ENCODE measurements at regions not wholly inside any gene's neighbourhood (a gene's known extent, or its start where the extent isn't known, plus 50 kb on each side); places are given as distances from the start of the nearest gene placed in this dataset.

DNA sequence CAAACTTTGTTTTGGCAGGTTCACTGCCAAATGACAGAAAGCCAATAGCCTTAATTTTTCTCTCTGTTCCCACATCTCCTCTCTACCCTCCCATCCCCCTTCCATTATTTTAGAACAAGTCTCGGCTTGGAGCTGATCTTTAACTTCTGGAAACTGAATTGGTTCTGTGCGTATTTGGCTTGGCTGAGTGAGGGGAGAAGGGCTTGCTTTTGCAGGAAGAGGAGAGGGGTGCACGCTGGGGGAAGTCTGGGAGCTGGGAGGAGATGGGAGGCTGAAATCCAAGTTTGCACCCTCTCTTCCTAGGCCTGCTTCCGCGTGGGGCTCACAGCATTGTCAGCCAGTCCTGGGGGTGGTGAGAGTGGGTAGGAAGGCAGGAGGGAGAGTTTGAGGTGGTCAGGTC lies 176.1 kb upstream of the SPRED2 start:
- DNase-seq (ENCODE audit: unreplicated experiment) = no peak
- intact Hi-C loops (cut with micrococcal nuclease) = no loop called here
- Mint-ChIP-seq H3K27me3 (ENCODE audit: insufficient read depth, unreplicated experiment) (no peaks in the 10 kb centered on the region), H3K4me3 (ENCODE audit: unreplicated experiment) (no peak overlapping the region), H3K9me3 (ENCODE audit: unreplicated experiment) (no peaks in the 10 kb centered on the region), H3K4me1 (ENCODE audit: insufficient read depth, unreplicated experiment) (peaks cover 34% of the 10 kb centered on the region), H3K36me3 (ENCODE audit: insufficient read depth, unreplicated experiment) (no peaks in the 10 kb centered on the region), H3K27ac (ENCODE audit: low read depth, unreplicated experiment) (no peak overlapping the region)
- TF ChIP-seq, protein P1, sequence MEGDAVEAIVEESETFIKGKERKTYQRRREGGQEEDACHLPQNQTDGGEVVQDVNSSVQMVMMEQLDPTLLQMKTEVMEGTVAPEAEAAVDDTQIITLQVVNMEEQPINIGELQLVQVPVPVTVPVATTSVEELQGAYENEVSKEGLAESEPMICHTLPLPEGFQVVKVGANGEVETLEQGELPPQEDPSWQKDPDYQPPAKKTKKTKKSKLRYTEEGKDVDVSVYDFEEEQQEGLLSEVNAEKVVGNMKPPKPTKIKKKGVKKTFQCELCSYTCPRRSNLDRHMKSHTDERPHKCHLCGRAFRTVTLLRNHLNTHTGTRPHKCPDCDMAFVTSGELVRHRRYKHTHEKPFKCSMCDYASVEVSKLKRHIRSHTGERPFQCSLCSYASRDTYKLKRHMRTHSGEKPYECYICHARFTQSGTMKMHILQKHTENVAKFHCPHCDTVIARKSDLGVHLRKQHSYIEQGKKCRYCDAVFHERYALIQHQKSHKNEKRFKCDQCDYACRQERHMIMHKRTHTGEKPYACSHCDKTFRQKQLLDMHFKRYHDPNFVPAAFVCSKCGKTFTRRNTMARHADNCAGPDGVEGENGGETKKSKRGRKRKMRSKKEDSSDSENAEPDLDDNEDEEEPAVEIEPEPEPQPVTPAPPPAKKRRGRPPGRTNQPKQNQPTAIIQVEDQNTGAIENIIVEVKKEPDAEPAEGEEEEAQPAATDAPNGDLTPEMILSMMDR (IDR thresholded peaks at IDR 0.05; ENCODE audit: unreplicated experiment) = no peak
- BruUV-seq (replicated peaks) = no TSS peak
- POLR2A ChIA-PET = interaction anchor here (0.7 kb wide), 1 partner anchor 1966 kb away, joined by 3 read pairs; no protein-coding TSS in a partner anchor
- CTCF ChIA-PET = interaction anchor here (2.0 kb wide), 1 partner anchor 12 kb away, joined by 6 read pairs; no protein-coding TSS in a partner anchor

DNA sequence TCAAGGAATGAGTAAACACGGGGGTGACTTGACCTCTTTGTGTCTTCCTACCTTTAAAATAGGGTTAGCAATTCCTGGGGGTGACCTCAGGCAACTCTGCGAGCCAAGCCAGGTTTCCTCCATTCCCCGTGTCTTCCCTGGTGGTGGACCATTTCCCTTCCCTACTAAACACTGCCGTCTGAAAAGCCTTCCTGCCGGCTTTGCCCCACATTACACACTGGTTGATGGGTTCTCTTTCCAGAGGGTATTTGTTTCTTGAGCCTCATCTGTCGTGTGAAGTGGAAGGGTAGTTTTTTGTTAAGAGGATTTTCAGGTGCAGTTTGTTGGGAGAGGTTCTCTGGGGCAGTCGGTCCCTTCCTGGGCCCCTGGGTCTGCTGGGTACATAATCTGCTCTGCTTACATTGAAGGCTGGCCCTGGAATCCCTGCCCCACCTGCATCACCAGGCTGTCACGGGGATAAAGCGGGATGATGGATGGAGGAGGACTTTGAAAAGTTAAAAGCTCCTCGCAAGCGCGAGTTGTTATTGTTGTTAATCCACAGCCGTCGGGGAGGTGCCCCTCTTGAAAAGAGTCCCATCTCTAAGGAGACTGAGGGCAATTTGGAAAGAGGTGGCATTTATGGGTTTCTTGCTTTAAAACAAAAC lies 175.4 kb upstream of the SPRED2 start:
- BruUV-seq (replicated peaks) = no TSS peak
- Mint-ChIP-seq H3K9me3 (ENCODE audit: unreplicated experiment) (no peaks in the 10 kb centered on the region), H3K27ac (ENCODE audit: low read depth, unreplicated experiment) (no peak overlapping the region), H3K4me3 (ENCODE audit: unreplicated experiment) (no peak overlapping the region), H3K27me3 (ENCODE audit: insufficient read depth, unreplicated experiment) (no peaks in the 10 kb centered on the region), H3K4me1 (ENCODE audit: insufficient read depth, unreplicated experiment) (peaks cover 28% of the 10 kb centered on the region), H3K36me3 (ENCODE audit: insufficient read depth, unreplicated experiment) (no peaks in the 10 kb centered on the region)
- TF ChIP-seq, protein P1 (IDR thresholded peaks at IDR 0.05; ENCODE audit: unreplicated experiment) = no peak
- intact Hi-C loops (cut with micrococcal nuclease) = no loop called here
- DNase-seq (ENCODE audit: unreplicated experiment) = no peak
- ChIA-PET POLR2A (interaction anchor here (0.7 kb wide), 1 partner anchor 940 kb away, joined by 3 read pairs; no protein-coding TSS in a partner anchor), CTCF (interaction anchor here (0.6 to 2.0 kb wide), 2 partner anchors 13 to 69 kb away, joined by 4 to 6 read pairs; no protein-coding TSS in a partner anchor)

DNA sequence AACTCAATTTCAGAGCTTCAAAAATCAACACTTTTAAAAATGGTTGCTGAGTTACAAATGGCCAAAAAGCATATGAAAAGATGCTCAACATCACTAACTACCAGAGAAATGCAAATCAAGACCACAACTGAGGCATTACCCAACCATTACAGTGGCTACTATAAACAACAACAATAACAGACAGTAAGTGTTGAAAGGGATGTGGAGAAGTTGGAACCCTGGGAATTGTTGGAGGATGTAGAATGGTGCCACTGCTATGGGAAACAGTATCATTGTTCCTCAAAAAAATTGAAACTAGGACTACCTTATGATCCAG lies 173.3 kb upstream of the SPRED2 start:
- ChIA-PET POLR2A (interaction anchor here (0.6 to 0.8 kb wide), 2 partner anchors 19 to 155 kb away, joined by 3 read pairs; no protein-coding TSS in a partner anchor), CTCF (no interaction called here)
- intact Hi-C loops (cut with micrococcal nuclease) = no loop called here
- DNase-seq (ENCODE audit: unreplicated experiment) = no peak
- peaks cover 14% of the 10 kb centered on the region for H3K4me1 Mint-ChIP-seq (ENCODE audit: insufficient read depth, unreplicated experiment)
- no peak overlapping the region for H3K4me3 Mint-ChIP-seq (ENCODE audit: unreplicated experiment)
- H3K9me3 Mint-ChIP-seq (ENCODE audit: unreplicated experiment) = no peaks in the 10 kb centered on the region
- no peak overlapping the region for H3K27ac Mint-ChIP-seq (ENCODE audit: low read depth, unreplicated experiment)
- TF ChIP-seq, protein P1 (IDR thresholded peaks at IDR 0.05; ENCODE audit: unreplicated experiment) = no peak
- BruUV-seq (replicated peaks) = no TSS peak
- no peaks in the 10 kb centered on the region for H3K36me3 Mint-ChIP-seq (ENCODE audit: insufficient read depth, unreplicated experiment)
- no peaks in the 10 kb centered on the region for H3K27me3 Mint-ChIP-seq (ENCODE audit: insufficient read depth, unreplicated experiment)

DNA sequence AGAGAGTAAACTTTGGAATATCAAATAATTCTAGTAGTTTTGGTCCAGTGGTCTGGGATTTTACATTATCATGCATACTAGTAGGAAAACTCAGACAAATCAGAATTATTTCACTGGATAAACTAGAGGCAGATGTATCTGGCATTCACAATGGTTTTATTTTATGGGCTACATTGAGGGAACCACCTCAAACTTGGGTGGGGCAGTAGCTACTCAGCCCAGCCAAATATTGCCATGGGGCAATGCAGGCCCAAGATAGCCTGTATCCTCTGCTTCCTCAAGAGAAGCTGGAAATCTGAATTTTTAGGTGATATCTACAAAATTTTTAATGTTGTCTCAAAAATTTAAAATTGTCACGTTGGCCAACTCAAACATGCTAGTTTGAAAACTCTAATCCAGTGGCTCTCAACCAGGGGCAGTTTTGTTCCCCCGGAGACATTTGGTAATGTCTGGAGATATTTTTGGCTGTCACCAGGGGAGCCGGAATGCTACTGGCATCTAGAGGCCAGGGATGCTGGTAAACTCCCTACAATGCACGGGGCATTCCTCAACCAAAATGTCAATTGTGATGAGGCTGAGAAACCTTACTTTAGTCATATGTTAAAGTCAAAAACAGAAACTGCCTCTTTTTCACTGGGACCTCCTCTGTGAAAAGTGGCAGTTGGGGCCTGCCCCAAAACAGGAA lies 172.8 kb upstream of the SPRED2 start:
- intact Hi-C loops (cut with micrococcal nuclease) = no loop called here
- DNase-seq (ENCODE audit: unreplicated experiment) = no peak
- POLR2A ChIA-PET = interaction anchor here (0.5 to 1.0 kb wide), 5 partner anchors 7 to 155 kb away, joined by 3 to 4 read pairs (median 3); no protein-coding TSS in a partner anchor
- Mint-ChIP-seq H3K4me3 (ENCODE audit: unreplicated experiment) (no peak overlapping the region), H3K27ac (ENCODE audit: low read depth, unreplicated experiment) (no peak overlapping the region), H3K36me3 (ENCODE audit: insufficient read depth, unreplicated experiment) (no peaks in the 10 kb centered on the region), H3K27me3 (ENCODE audit: insufficient read depth, unreplicated experiment) (no peaks in the 10 kb centered on the region), H3K4me1 (ENCODE audit: insufficient read depth, unreplicated experiment) (peaks cover 14% of the 10 kb centered on the region), H3K9me3 (ENCODE audit: unreplicated experiment) (no peaks in the 10 kb centered on the region)
- CTCF ChIA-PET = interaction anchor here (1.0 kb wide), 1 partner anchor 30 kb away, joined by 3 read pairs; no protein-coding TSS in a partner anchor
- TF ChIP-seq, protein P1 (IDR thresholded peaks at IDR 0.05; ENCODE audit: unreplicated experiment) = no peak
- BruUV-seq (replicated peaks) = no TSS peak

Data from MCF 10A (cell line).